A549 (cell line): ENCODE measurements at regions not wholly inside any gene's neighbourhood (a gene's known extent, or its start where the extent isn't known, plus 50 kb on each side); places are given as distances from the start of the nearest gene placed in this dataset.

ENCODE experiments used
- ATAC-seq, 2 experiments: fragments of 200-7000 bp in 1 of 2; fragments of >200 bp in 1 of 2; cut with Nextera tagmentation in 1 of 2; cut with Tn5 transposase in 1 of 2; 3 replicates each; pipeline versions ENCODE4 v1.8.0 to v1.9.1; 2018 to 2020; ENCODE audit warnings: mild to moderate bottlenecking in 1 of 2, moderate library complexity in 1 of 2
- CTCF ChIA-PET: fragments of 300-600 bp; sonication (Branson Sonifier 250); formaldehyde crosslinking; extraction: SDS; loops from one replicate; lab custom pipeline; 2021; ENCODE audit warnings: antibody characterized with exemption, inconsistent platforms; lab: Yijun Ruan, JAX
- POLR2A ChIA-PET: fragments of 350-600 bp; formaldehyde crosslinking; extraction: SDS; loops from one replicate; lab custom pipeline; 2021; ENCODE audit warnings: antibody characterized with exemption, inconsistent platforms; lab: Yijun Ruan, JAX
- DNase-seq, 2 experiments: peaks; one replicate each; pipeline versions ENCODE4 v3.0.0 to v3.0.0-alpha.2; 2011 to 2016; ENCODE audit warnings: low read depth in 1 of 2, low spot score in 1 of 2
- FAIRE-seq: peaks from 2 replicates; lab custom pipeline; 2011; peaks lifted over from hg19 to GRCh38; lab: Jason Lieb, UNC
- H3K27ac ChIP-seq, 2 experiments: fragments of >200 bp; sonication (Bioruptor Twin); formaldehyde crosslinking; 3 replicates each; pipeline ENCODE4 v1.5.1; 2016 to 2017
- H3K4me1 ChIP-seq: fragments of >200 bp; sonication (Bioruptor Twin); formaldehyde crosslinking; 3 replicates; pipeline ENCODE4 v1.6.1; 2016
- H3K4me2 ChIP-seq: fragments of >200 bp; sonication (Bioruptor Twin); formaldehyde crosslinking; 3 replicates; pipeline ENCODE4 v1.6.1; 2016
- H3K4me3 ChIP-seq: fragments of >200 bp; sonication (Bioruptor Twin); formaldehyde crosslinking; 3 replicates; pipeline ENCODE4 v1.5.1; 2016
- H3K9me3 ChIP-seq: fragments of >200 bp; sonication (Bioruptor Twin); formaldehyde crosslinking; 3 replicates; pipeline ENCODE4 v1.6.1; 2016
- CBX8 ChIP-seq: fragments of 200-600 bp; sonication (generic); IDR thresholded peaks from 2 replicates; pipeline ENCODE4 v1.6.1; 2016
- CEBPB ChIP-seq, 2 experiments: fragments of >200 bp in 1 of 2; sonication (Bioruptor Twin) in 1 of 2; formaldehyde crosslinking in 1 of 2; IDR thresholded peaks; 2 replicates each; pipeline ENCODE4 v1.6.1; 2012 to 2016
- CTCF ChIP-seq: fragments of >200 bp; sonication (Bioruptor Twin); formaldehyde crosslinking; IDR thresholded peaks from 3 replicates; pipeline ENCODE4 v1.5.1; 2016
- EP300 ChIP-seq, 2 experiments: fragments of >200 bp; sonication (Bioruptor Twin); formaldehyde crosslinking; IDR thresholded peaks; 2 replicates in 1 of 2; 3 replicates in 1 of 2; pipeline ENCODE4 v1.6.1; 2016 to 2017
- FOSB ChIP-seq: fragments of 250-450 bp; sonication (Bioruptor Pico); IDR thresholded peaks from 2 replicates; pipeline ENCODE4 v1.5.0; 2020; ENCODE audit warnings: mild to moderate bottlenecking, moderate library complexity
- FOSL2 ChIP-seq, 2 experiments: fragments of 450-650 bp in 1 of 2; fragments of >200 bp in 1 of 2; sonication (Bioruptor Twin) in 1 of 2; formaldehyde crosslinking; IDR thresholded peaks; 2 replicates each; pipeline versions ENCODE4 v1.5.0 to v1.6.1; 2016 to 2020; ENCODE audit warnings: mild to moderate bottlenecking in 1 of 2, moderate library complexity in 1 of 2
- HMGXB4 ChIP-seq: fragments of 250-450 bp; sonication (Bioruptor Pico); IDR thresholded peaks from 2 replicates; pipeline ENCODE4 v1.5.0; 2021; ENCODE audit warnings: mild to moderate bottlenecking, moderate library complexity, borderline replicate concordance
- JUNB ChIP-seq: fragments of >200 bp; sonication (Bioruptor Twin); formaldehyde crosslinking; IDR thresholded peaks from 2 replicates; pipeline ENCODE4 v1.6.1; 2016
- KDM5A ChIP-seq: fragments of 200-600 bp; sonication (generic); IDR thresholded peaks from 2 replicates; pipeline ENCODE4 v1.6.1; 2016; ENCODE audit warnings: antibody characterized with exemption, mild to moderate bottlenecking
- MAFK ChIP-seq: fragments of 450-650 bp; IDR thresholded peaks from 2 replicates; pipeline ENCODE4 v1.6.1; 2014; ENCODE audit not compliant: partially characterized antibody
- NPAS2 ChIP-seq: fragments of 250-450 bp; sonication (Bioruptor Pico); IDR thresholded peaks from 2 replicates; pipeline ENCODE4 v1.8.0; 2022; ENCODE audit warnings: mild to moderate bottlenecking, moderate library complexity, borderline replicate concordance
- POLR2AphosphoS2 ChIP-seq: conservative IDR thresholded peaks from 2 replicates; pipeline ENCODE4 v1.6.1; 2012; ENCODE audit warnings: low read length, improper control_type of control experiment, inconsistent platforms
- SMC3 ChIP-seq: fragments of >200 bp; sonication (Bioruptor Twin); formaldehyde crosslinking; IDR thresholded peaks from 3 replicates; pipeline ENCODE4 v1.6.1; 2018; ENCODE audit warnings: inconsistent platforms
- TFCP2L1 ChIP-seq: fragments of 250-450 bp; sonication (Bioruptor Pico); IDR thresholded peaks from 2 replicates; pipeline ENCODE4 v1.5.0; 2021; ENCODE audit warnings: mild to moderate bottlenecking
- TP53 ChIP-seq: fragments of 250-450 bp; sonication (Bioruptor Pico); IDR thresholded peaks from 2 replicates; pipeline ENCODE4 v1.5.0; 2021; ENCODE audit warnings: mild to moderate bottlenecking, moderate library complexity
- ZC3H11A ChIP-seq: fragments of 450-650 bp; IDR thresholded peaks from 2 replicates; pipeline ENCODE4 v1.6.1; 2014; ENCODE audit warnings: antibody characterized with exemption, mild to moderate bottlenecking
- WGBS: methylation state at CpG from one replicate; pipeline ENCODE4 v1.1.6; 2017; ENCODE audit errors: missing lambda C conversion rate; 5-methylcytosine and 5-hydroxymethylcytosine counted together
- TF ChIP-seq, protein P1 (sequence below): fragments of 150-350 bp; IDR thresholded peaks from 2 replicates; pipeline ENCODE4 v1.6.1; 2014; ENCODE audit warnings: low read depth, mild to moderate bottlenecking, low read length
- TF ChIP-seq, protein P2 (sequence below): fragments of 200-600 bp; sonication (generic); IDR thresholded peaks from 2 replicates; pipeline ENCODE4 v1.6.1; 2016; ENCODE audit warnings: antibody characterized with exemption, mild to moderate bottlenecking, moderate library complexity
- TF ChIP-seq, protein P3 (sequence below): fragments of 450-650 bp; IDR thresholded peaks from 2 replicates; pipeline ENCODE4 v1.6.1; 2014; ENCODE audit warnings: antibody characterized with exemption

DNA sequence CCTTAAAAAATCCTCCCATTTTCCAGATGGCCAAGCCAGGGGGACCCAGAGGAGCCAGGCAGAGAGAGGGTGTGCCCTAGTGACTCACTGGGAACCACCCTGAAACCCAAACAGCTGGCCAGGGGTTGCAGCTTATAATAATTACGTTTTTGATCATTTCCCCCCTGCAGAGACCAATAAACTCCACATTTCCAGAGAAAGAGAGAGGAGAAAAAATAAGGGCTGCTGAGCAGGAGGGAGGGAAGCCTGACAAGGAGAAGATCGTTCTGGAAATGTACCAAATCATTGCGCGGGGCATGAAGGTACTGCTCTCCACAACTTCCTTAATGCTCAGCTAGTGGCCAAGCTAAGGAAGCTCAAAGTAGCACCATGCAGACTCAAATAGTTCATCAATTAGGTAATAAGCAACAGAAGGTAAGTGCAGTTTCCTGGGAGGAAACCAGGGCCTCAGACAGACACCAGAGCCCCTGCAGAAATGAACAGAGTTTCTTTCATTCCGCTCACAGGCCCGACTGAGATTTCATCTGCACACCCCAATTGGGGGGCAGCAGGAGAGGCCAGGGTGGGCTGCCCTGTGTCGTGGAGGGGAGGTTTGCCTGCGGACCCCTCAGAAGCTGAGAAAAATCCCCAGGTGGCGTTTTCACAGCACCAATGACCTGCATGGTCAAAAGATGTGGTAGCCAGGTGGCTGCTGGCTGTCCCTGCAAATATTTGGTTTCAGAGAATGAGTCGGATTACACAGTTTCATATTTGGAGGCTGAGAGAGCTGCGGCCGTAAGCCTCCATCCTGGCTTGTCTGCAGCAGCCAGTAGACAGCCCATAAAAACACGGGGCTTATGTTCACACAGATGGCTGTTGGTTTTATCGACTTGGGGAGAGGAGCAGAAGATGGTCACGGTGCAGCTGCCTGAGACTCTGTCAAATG is 153.2 kb upstream of the LYZL2 start:
- no peaks in the 10 kb centered on the region for H3K9me3 ChIP-seq
- POLR2A ChIA-PET: no interaction called here
- DNase-seq (no peak), FAIRE-seq (no peak)
- H3K27ac ChIP-seq: no peak overlapping the region
- H3K4me1 ChIP-seq: no peaks in the 10 kb centered on the region
- TF ChIP-seq MAFK (no peak), CEBPB (IDR thresholded peaks at IDR 0.05) (no peak), JUNB (no peak), TP53 (CRISPR knock-in tag) (no peak), NPAS2 (CRISPR knock-in tag) (no peak), FOSB (CRISPR knock-in tag) (no peak), TFCP2L1 (CRISPR knock-in tag) (no peak), ZC3H11A (no peak), SMC3 (no peak), POLR2AphosphoS2 (no peak), FOSL2 (IDR thresholded peaks at IDR 0.05) (no peak), FOSL2 (CRISPR knock-in tag; IDR thresholded peaks at IDR 0.05) (no peak), KDM5A (no peak), HMGXB4 (CRISPR knock-in tag) (no peak), CTCF (no peak), EP300 (IDR thresholded peaks at IDR 0.05) (no peak)
- TF ChIP-seq, protein P1, sequence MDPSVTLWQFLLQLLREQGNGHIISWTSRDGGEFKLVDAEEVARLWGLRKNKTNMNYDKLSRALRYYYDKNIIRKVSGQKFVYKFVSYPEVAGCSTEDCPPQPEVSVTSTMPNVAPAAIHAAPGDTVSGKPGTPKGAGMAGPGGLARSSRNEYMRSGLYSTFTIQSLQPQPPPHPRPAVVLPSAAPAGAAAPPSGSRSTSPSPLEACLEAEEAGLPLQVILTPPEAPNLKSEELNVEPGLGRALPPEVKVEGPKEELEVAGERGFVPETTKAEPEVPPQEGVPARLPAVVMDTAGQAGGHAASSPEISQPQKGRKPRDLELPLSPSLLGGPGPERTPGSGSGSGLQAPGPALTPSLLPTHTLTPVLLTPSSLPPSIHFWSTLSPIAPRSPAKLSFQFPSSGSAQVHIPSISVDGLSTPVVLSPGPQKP: no peak
- TF ChIP-seq, all 56 proteins: peak for 0
- Histone ChIP-seq H3K4me2 (no peak overlapping the region), H3K4me3 (no peak overlapping the region)
- ATAC-seq: peak in 1 of 2 experiments; percentile 13; a peak in 3 of 6 replicates
- 69% methylated on average over 15 of the region's 15 CpGs for WGBS
- CTCF ChIA-PET: interaction anchor here (0.6 to 5.7 kb wide), 28 partner anchors 9 to 1446 kb away, joined by 3 to 42 read pairs (median 4); no protein-coding TSS in a partner anchor

GRCh38 chr10:30782157-30782536 is 152.6 kb upstream of the LYZL2 start:
- Histone ChIP-seq H3K27ac (no peak overlapping the region), H3K9me3 (no peaks in the 10 kb centered on the region), H3K4me3 (no peak overlapping the region), H3K4me1 (no peaks in the 10 kb centered on the region), H3K4me2 (no peak overlapping the region)
- POLR2A ChIA-PET: no interaction called here
- DNase-seq (no peak), FAIRE-seq (no peak), ATAC-seq (no peak)
- CTCF ChIA-PET: interaction anchor here (0.8 to 5.7 kb wide), 8 partner anchors 12 to 95 kb away, joined by 3 to 42 read pairs (median 4); no protein-coding TSS in a partner anchor
- WGBS: 57% methylated on average over 7 of the region's 7 CpGs
- no peak for TF ChIP-seq FOSB (CRISPR knock-in tag)
- TF ChIP-seq, protein P2, sequence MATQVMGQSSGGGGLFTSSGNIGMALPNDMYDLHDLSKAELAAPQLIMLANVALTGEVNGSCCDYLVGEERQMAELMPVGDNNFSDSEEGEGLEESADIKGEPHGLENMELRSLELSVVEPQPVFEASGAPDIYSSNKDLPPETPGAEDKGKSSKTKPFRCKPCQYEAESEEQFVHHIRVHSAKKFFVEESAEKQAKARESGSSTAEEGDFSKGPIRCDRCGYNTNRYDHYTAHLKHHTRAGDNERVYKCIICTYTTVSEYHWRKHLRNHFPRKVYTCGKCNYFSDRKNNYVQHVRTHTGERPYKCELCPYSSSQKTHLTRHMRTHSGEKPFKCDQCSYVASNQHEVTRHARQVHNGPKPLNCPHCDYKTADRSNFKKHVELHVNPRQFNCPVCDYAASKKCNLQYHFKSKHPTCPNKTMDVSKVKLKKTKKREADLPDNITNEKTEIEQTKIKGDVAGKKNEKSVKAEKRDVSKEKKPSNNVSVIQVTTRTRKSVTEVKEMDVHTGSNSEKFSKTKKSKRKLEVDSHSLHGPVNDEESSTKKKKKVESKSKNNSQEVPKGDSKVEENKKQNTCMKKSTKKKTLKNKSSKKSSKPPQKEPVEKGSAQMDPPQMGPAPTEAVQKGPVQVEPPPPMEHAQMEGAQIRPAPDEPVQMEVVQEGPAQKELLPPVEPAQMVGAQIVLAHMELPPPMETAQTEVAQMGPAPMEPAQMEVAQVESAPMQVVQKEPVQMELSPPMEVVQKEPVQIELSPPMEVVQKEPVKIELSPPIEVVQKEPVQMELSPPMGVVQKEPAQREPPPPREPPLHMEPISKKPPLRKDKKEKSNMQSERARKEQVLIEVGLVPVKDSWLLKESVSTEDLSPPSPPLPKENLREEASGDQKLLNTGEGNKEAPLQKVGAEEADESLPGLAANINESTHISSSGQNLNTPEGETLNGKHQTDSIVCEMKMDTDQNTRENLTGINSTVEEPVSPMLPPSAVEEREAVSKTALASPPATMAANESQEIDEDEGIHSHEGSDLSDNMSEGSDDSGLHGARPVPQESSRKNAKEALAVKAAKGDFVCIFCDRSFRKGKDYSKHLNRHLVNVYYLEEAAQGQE: no peak
- TF ChIP-seq CBX8: no peak
- TF ChIP-seq MAFK: no peak
- TF ChIP-seq CTCF: no peak
- no peak for TF ChIP-seq NPAS2 (CRISPR knock-in tag)
- TF ChIP-seq, protein P3, sequence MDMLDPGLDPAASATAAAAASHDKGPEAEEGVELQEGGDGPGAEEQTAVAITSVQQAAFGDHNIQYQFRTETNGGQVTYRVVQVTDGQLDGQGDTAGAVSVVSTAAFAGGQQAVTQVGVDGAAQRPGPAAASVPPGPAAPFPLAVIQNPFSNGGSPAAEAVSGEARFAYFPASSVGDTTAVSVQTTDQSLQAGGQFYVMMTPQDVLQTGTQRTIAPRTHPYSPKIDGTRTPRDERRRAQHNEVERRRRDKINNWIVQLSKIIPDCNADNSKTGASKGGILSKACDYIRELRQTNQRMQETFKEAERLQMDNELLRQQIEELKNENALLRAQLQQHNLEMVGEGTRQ: no peak
- TF ChIP-seq, protein P1: no peak
